Fibroblast of lung (primary cell): ENCODE measurements at regions not wholly inside any gene's neighbourhood (a gene's known extent, or its start where the extent isn't known, plus 50 kb on each side); places are given as distances from the start of the nearest gene placed in this dataset.

Experiments
- EZH2 ChIP-seq: IDR thresholded peaks from 2 replicates; pipeline ENCODE4 v1.5.1; 2012; ENCODE audit warnings: low read length, control low read depth, mild to moderate bottlenecking; ENCODE audit errors: missing control alignments
- TF ChIP-seq, protein P1 (sequence below), 2 donors: IDR thresholded peaks in 1 of 2; conservative IDR thresholded peaks in 1 of 2; 1 replicate in 1 of 2; 2 replicates in 1 of 2; pipeline ENCODE4 v1.5.1; 2011 to 2012; ENCODE audit warnings: low read length in 2 of 2, control low read depth in 1 of 2, inconsistent platforms in 1 of 2, low read depth in 1 of 2, mild to moderate bottlenecking in 1 of 2

DNA sequence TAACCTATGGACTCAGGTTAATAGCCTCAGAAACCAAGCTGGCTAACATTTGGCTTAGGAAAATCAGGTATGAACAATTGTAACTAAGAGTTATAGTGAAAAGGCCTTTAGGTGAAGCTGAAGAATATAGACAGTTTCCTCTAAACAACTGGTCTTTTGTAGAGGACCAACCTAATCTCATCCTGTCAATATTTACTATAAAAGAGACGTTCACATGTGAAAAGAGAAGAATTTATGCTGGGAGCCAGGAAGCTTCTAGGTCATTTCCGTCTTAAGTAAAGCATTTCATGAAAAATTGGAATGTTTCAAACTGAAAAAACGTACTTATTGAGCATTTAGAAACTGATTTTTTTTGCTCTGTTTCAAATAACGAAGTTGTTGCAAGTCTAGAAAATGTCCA, 764.3 kb upstream of the GOLIM4 start:
- TF ChIP-seq EZH2, result no peak
- TF ChIP-seq, protein P1, sequence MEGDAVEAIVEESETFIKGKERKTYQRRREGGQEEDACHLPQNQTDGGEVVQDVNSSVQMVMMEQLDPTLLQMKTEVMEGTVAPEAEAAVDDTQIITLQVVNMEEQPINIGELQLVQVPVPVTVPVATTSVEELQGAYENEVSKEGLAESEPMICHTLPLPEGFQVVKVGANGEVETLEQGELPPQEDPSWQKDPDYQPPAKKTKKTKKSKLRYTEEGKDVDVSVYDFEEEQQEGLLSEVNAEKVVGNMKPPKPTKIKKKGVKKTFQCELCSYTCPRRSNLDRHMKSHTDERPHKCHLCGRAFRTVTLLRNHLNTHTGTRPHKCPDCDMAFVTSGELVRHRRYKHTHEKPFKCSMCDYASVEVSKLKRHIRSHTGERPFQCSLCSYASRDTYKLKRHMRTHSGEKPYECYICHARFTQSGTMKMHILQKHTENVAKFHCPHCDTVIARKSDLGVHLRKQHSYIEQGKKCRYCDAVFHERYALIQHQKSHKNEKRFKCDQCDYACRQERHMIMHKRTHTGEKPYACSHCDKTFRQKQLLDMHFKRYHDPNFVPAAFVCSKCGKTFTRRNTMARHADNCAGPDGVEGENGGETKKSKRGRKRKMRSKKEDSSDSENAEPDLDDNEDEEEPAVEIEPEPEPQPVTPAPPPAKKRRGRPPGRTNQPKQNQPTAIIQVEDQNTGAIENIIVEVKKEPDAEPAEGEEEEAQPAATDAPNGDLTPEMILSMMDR (conservative IDR thresholded peaks at IDR 0.05 in 1 of 2, IDR thresholded peaks at IDR 0.05 in 1 of 2; ENCODE audit: low read depth in 1 of 2, low read length in 2 of 2), result no peak
